SK-N-MC (cell line): ENCODE measurements at regions not wholly inside any gene's neighbourhood (a gene's known extent, or its start where the extent isn't known, plus 50 kb on each side); places are given as distances from the start of the nearest gene placed in this dataset.

Experiments used
- DNase-seq: peaks from one replicate; pipeline ENCODE4 v3.0.0-alpha.2; 2011; ENCODE audit warnings: low read depth, low spot score
- H3K27ac ChIP-seq: fragments of 200-600 bp; sonication (generic); 2 replicates; pipeline ENCODE4 v1.5.1; 2016; ENCODE audit warnings: mixed run types
- H3K36me3 ChIP-seq: fragments of 200-600 bp; sonication (generic); 2 replicates; pipeline ENCODE4 v1.6.1; 2017; ENCODE audit warnings: antibody characterized with exemption, low read length, mixed read lengths; ENCODE audit not compliant: insufficient read depth
- H3K4me3 ChIP-seq: fragments of 200-600 bp; sonication (generic); 2 replicates; pipeline ENCODE4 v1.5.1; 2016
- H3K9ac ChIP-seq: fragments of 200-600 bp; sonication (generic); 2 replicates; pipeline ENCODE4 v1.8.0; 2017; ENCODE audit warnings: mixed run types, mixed read lengths; ENCODE audit not compliant: insufficient read length
- H3K9me3 ChIP-seq: fragments of 200-600 bp; sonication (generic); 2 replicates; pipeline ENCODE4 v1.6.1; 2017; ENCODE audit warnings: low read depth, mild to moderate bottlenecking, antibody characterized with exemption, low read length, moderate library complexity, mixed read lengths
- EZH2 ChIP-seq: fragments of 200-600 bp; sonication (generic); IDR thresholded peaks from one replicate; pipeline ENCODE4 v1.6.1; 2017; ENCODE audit warnings: antibody characterized with exemption
- FOXP2 ChIP-seq: optimal IDR thresholded peaks from 2 replicates; pipeline ENCODE3; 2011; ENCODE audit warnings: mild to moderate bottlenecking, moderate library complexity; ENCODE audit not compliant: insufficient read depth; ENCODE audit errors: extremely low read length, control extremely low read depth
- POLR2AphosphoS5 ChIP-seq: IDR thresholded peaks from 2 replicates; pipeline ENCODE4 v1.6.1; 2012; ENCODE audit warnings: mild to moderate bottlenecking, low read depth, low read length, borderline replicate concordance

DNA sequence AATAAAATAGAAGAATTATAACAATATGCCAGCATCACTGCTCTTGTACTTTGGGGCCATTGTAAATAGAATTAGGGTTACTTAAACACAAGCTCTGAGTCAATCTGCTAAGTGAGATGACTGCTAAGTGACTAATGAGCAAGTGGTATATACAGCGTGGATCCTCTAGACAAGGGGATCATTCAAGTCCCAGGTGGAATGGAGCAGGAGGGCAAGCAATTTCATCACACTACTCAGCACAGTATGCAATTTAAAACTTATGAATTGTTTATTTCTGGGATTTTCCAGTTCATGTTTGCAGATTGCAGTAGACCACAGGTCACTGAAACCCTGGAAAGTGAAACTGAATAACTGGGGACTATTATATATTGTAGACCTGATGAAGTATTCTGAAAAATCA lies 235.3 kb downstream of the BTBD3 start:
- no peak for DNase-seq
- H3K27ac ChIP-seq: no peak overlapping the region
- no peaks in the 10 kb centered on the region for H3K36me3 ChIP-seq
- H3K9ac ChIP-seq: no peak overlapping the region
- no peak for TF ChIP-seq EZH2
- no peak for TF ChIP-seq FOXP2
- no peak for TF ChIP-seq POLR2AphosphoS5
- no peak overlapping the region for H3K4me3 ChIP-seq
- H3K9me3 ChIP-seq: no peaks in the 10 kb centered on the region

- H3K4me3 ChIP-seq: no peak overlapping the region
- no peak for TF ChIP-seq POLR2AphosphoS5
- TF ChIP-seq FOXP2: no peak
- no peak for TF ChIP-seq EZH2
- no peak overlapping the region for H3K27ac ChIP-seq
- no peaks in the 10 kb centered on the region for H3K9me3 ChIP-seq
- DNase-seq: no peak
- H3K9ac ChIP-seq: no peak overlapping the region
- no peaks in the 10 kb centered on the region for H3K36me3 ChIP-seq
These were observed 235.9 kb downstream of the BTBD3 start for GRCh38 chr20:12153628-12154027.

DNA sequence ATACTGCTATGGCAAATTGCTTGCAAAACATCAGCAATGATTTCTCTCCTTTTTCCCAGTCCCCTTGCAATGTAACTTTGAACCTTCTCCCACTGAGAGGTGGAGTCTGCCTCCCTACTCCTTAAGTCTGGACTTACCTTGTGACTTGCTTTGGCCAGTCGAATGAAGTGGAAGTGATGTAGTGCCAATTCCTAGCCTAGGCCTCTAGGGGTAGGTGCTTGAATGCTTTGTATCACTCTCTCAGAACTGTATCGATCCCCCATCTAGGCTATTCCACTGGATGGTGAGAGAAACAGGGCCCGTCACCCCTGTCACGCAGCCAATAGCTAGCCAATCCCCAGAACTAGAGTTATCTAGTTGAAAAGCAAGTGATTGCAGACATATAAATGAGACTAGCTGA lies 238.6 kb downstream of the BTBD3 start:
- Histone ChIP-seq H3K36me3 (no peaks in the 10 kb centered on the region), H3K9me3 (no peaks in the 10 kb centered on the region), H3K27ac (no peak overlapping the region), H3K9ac (no peak overlapping the region), H3K4me3 (no peak overlapping the region)
- no peak for TF ChIP-seq POLR2AphosphoS5
- TF ChIP-seq FOXP2: no peak
- no peak for TF ChIP-seq EZH2
- DNase-seq: no peak

GRCh38 chr20:12159261-12159660 lies 241.6 kb downstream of the BTBD3 start:
- H3K9ac ChIP-seq: no peak overlapping the region
- DNase-seq: no peak
- H3K9me3 ChIP-seq: no peaks in the 10 kb centered on the region
- H3K27ac ChIP-seq: no peak overlapping the region
- H3K36me3 ChIP-seq: no peaks in the 10 kb centered on the region
- TF ChIP-seq EZH2 (no peak), POLR2AphosphoS5 (no peak), FOXP2 (no peak)
- no peak overlapping the region for H3K4me3 ChIP-seq

- no peak for DNase-seq
- Histone ChIP-seq H3K9me3 (no peaks in the 10 kb centered on the region), H3K9ac (no peak overlapping the region), H3K4me3 (no peak overlapping the region), H3K27ac (no peak overlapping the region), H3K36me3 (no peaks in the 10 kb centered on the region)
- no peak for TF ChIP-seq FOXP2
- no peak for TF ChIP-seq EZH2
- TF ChIP-seq POLR2AphosphoS5: no peak
These were observed 244.0 kb downstream of the BTBD3 start for GRCh38 chr20:12161734-12162133.

GRCh38 chr20:12166053-12166717 lies 248.5 kb downstream of the BTBD3 start:
- no peak for DNase-seq
- TF ChIP-seq FOXP2 (no peak), POLR2AphosphoS5 (no peak), EZH2 (no peak)
- Histone ChIP-seq H3K9ac (no peak overlapping the region), H3K4me3 (no peak overlapping the region), H3K27ac (no peak overlapping the region), H3K36me3 (no peaks in the 10 kb centered on the region), H3K9me3 (no peaks in the 10 kb centered on the region)

GRCh38 chr20:12170406-12170805 lies 252.7 kb downstream of the BTBD3 start:
- no peak for DNase-seq
- Histone ChIP-seq H3K9ac (no peak overlapping the region), H3K27ac (no peak overlapping the region), H3K36me3 (no peaks in the 10 kb centered on the region), H3K9me3 (no peaks in the 10 kb centered on the region), H3K4me3 (no peak overlapping the region)
- no peak for TF ChIP-seq EZH2
- TF ChIP-seq FOXP2: no peak
- no peak for TF ChIP-seq POLR2AphosphoS5

GRCh38 chr20:12171923-12172524 lies 254.3 kb downstream of the BTBD3 start:
- no peak overlapping the region for H3K9ac ChIP-seq

More at GRCh38 chr20:12171923-12172524, 254.3 kb downstream of the BTBD3 start:
- no peaks in the 10 kb centered on the region for H3K9me3 ChIP-seq
- TF ChIP-seq EZH2 (no peak), POLR2AphosphoS5 (no peak), FOXP2 (no peak)
- H3K4me3 ChIP-seq: no peak overlapping the region
- DNase-seq: no peak
- no peak overlapping the region for H3K27ac ChIP-seq
- H3K36me3 ChIP-seq: no peaks in the 10 kb centered on the region
